ENCODE measurements at regions not wholly inside any gene's neighbourhood (a gene's known extent, or its start where the extent isn't known, plus 50 kb on each side); places are given as distances from the start of the nearest gene placed in this dataset.

GRCh38 chr1:173287785-173288184 lies 80.7 kb upstream of the TNFSF4 start (continued):
- no peak for TF ChIP-seq ASH2L (IDR thresholded peaks at IDR 0.05; ENCODE audit: low read length)
- TF ChIP-seq PHF8 (conservative IDR thresholded peaks at IDR 0.05; ENCODE audit: low read depth, low read length), result no peak

Measured in H1 (cell line).